ENCODE measurements at regions not wholly inside any gene's neighbourhood (a gene's known extent, or its start where the extent isn't known, plus 50 kb on each side); places are given as distances from the start of the nearest gene placed in this dataset.

- H3K4me1 ChIP-seq (ENCODE audit: control insufficient read depth, insufficient read depth, low read length) = no peaks in the 10 kb centered on the region
- H3K27ac ChIP-seq (ENCODE audit: control insufficient read depth, insufficient read depth) = no peak overlapping the region
- no peak for ATAC-seq
- SMC1A ChIA-PET (ENCODE audit: uncharacterized antibody, unreplicated experiment) = interaction anchor here (0.6 kb wide), 1 partner anchor 10 kb away, joined by 3 read pairs; no protein-coding TSS in a partner anchor
- no peak for FAIRE-seq
- no peaks in the 10 kb centered on the region for H3K36me3 ChIP-seq (ENCODE audit: control insufficient read depth in 2 of 2, insufficient read depth in 2 of 2, low read length in 1 of 2)
- CTCF ChIA-PET = no interaction called here
- no peaks in the 10 kb centered on the region for H3K79me2 ChIP-seq (ENCODE audit: control insufficient read depth, insufficient read depth, low read length)
- TF ChIP-seq NR2F1 (conservative IDR thresholded peaks at IDR 0.05) (no peak), SUZ12 (IDR thresholded peaks at IDR 0.05; ENCODE audit: unreplicated experiment) (no peak)
- TF ChIP-seq, protein P1, sequence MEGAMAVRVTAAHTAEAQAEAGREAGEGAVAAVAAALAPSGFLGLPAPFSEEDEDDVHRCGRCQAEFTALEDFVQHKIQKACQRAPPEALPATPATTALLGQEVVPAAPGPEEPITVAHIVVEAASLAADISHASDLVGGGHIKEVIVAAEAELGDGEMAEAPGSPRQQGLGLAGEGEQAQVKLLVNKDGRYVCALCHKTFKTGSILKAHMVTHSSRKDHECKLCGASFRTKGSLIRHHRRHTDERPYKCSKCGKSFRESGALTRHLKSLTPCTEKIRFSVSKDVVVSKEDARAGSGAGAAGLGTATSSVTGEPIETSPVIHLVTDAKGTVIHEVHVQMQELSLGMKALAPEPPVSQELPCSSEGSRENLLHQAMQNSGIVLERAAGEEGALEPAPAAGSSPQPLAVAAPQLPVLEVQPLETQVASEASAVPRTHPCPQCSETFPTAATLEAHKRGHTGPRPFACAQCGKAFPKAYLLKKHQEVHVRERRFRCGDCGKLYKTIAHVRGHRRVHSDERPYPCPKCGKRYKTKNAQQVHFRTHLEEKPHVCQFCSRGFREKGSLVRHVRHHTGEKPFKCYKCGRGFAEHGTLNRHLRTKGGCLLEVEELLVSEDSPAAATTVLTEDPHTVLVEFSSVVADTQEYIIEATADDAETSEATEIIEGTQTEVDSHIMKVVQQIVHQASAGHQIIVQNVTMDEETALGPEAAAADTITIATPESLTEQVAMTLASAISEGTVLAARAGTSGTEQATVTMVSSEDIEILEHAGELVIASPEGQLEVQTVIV (IDR thresholded peaks at IDR 0.05; ENCODE audit: borderline replicate concordance, partially characterized antibody) = no peak
- no peak overlapping the region for H2AFZ ChIP-seq (ENCODE audit: control insufficient read depth, low read depth, low read length)
- WGBS (ENCODE audit: insufficient coverage, insufficient replicate concordance, low lambda C conversion rate, missing lambda C conversion rate) = 21% methylated on average over 5 of the region's 5 CpGs
- no peaks in the 10 kb centered on the region for H3K27me3 ChIP-seq (replicated peaks in 1 of 2; ENCODE audit: control insufficient read depth in 2 of 2, insufficient read depth in 2 of 2, low read length in 1 of 2)
- no peak overlapping the region for H3K4me2 ChIP-seq (ENCODE audit: control insufficient read depth, insufficient read depth)
- RAD21 ChIA-PET (ENCODE audit: unreplicated experiment) = no interaction called here
- H3K9ac ChIP-seq (ENCODE audit: control insufficient read depth, insufficient read depth, low read length) = no peak overlapping the region
- BruUV-seq (replicated peaks) = no TSS peak
- no peak overlapping the region for H3K4me3 ChIP-seq
- in situ Hi-C loops (cut with MboI) = no loop called here
- no peaks in the 10 kb centered on the region for H3K9me3 ChIP-seq (replicated peaks; ENCODE audit: control insufficient read depth, insufficient read depth, low read length)
- no peak for DNase-seq (ENCODE audit: low read depth, low spot score)
- intact Hi-C loops (cut with micrococcal nuclease; ENCODE audit: unreplicated experiment) = no loop called here
- POLR2A ChIA-PET = no interaction called here
- no peaks in the 10 kb centered on the region for H4K20me1 ChIP-seq (ENCODE audit: control insufficient read depth, insufficient read depth)
These were observed 480.4 kb upstream of the USP24 start for GRCh38 chr1:55695552-55695951.

GRCh38 chr1:55695151-55695550, 480.0 kb upstream of the USP24 start:
- Histone ChIP-seq H3K36me3 (ENCODE audit: control insufficient read depth in 2 of 2, insufficient read depth in 2 of 2, low read length in 1 of 2) (no peaks in the 10 kb centered on the region), H3K27me3 (replicated peaks in 1 of 2; ENCODE audit: control insufficient read depth in 2 of 2, insufficient read depth in 2 of 2, low read length in 1 of 2) (no peaks in the 10 kb centered on the region), H3K9ac (ENCODE audit: control insufficient read depth, insufficient read depth, low read length) (no peak overlapping the region), H3K4me1 (ENCODE audit: control insufficient read depth, insufficient read depth, low read length) (no peaks in the 10 kb centered on the region), H3K9me3 (replicated peaks; ENCODE audit: control insufficient read depth, insufficient read depth, low read length) (no peaks in the 10 kb centered on the region), H3K27ac (ENCODE audit: control insufficient read depth, insufficient read depth) (no peak overlapping the region), H3K79me2 (ENCODE audit: control insufficient read depth, insufficient read depth, low read length) (no peaks in the 10 kb centered on the region), H3K4me3 (no peak overlapping the region), H3K4me2 (ENCODE audit: control insufficient read depth, insufficient read depth) (no peak overlapping the region), H4K20me1 (ENCODE audit: control insufficient read depth, insufficient read depth) (no peaks in the 10 kb centered on the region), H2AFZ (ENCODE audit: control insufficient read depth, low read depth, low read length) (no peak overlapping the region)
- WGBS (ENCODE audit: insufficient coverage, insufficient replicate concordance, low lambda C conversion rate, missing lambda C conversion rate) = 15% methylated on average over 4 of the region's 4 CpGs
- no peak for FAIRE-seq
- ChIA-PET SMC1A (ENCODE audit: uncharacterized antibody, unreplicated experiment) (no interaction called here), RAD21 (ENCODE audit: unreplicated experiment) (no interaction called here), CTCF (no interaction called here), POLR2A (no interaction called here)
- no peak for DNase-seq (ENCODE audit: low read depth, low spot score)
- in situ Hi-C loops (cut with MboI) = no loop called here
- intact Hi-C loops (cut with micrococcal nuclease; ENCODE audit: unreplicated experiment) = no loop called here
- BruUV-seq (replicated peaks) = no TSS peak
- no peak for ATAC-seq
- TF ChIP-seq KDM1A (IDR thresholded peaks at IDR 0.05; ENCODE audit: borderline replicate concordance) (no peak), PAX5 (IDR thresholded peaks at IDR 0.05; ENCODE audit: borderline replicate concordance, low read depth, low read length) (no peak), ZSCAN29 (IDR thresholded peaks at IDR 0.05) (no peak), EGR1 (IDR thresholded peaks at IDR 0.05; ENCODE audit: borderline replicate concordance in 1 of 2, low read depth in 2 of 2, low read length in 2 of 2) (no peak), POU2F2 (IDR thresholded peaks at IDR 0.05; ENCODE audit: borderline replicate concordance, low read depth, low read length) (no peak), TARDBP (IDR thresholded peaks at IDR 0.05; ENCODE audit: borderline replicate concordance) (no peak), BACH1 (IDR thresholded peaks at IDR 0.05; ENCODE audit: borderline replicate concordance) (no peak), CBX3 (IDR thresholded peaks at IDR 0.05; ENCODE audit: borderline replicate concordance, low read depth) (no peak), NR2C1 (IDR thresholded peaks at IDR 0.05) (no peak)
- TF ChIP-seq, protein P2, sequence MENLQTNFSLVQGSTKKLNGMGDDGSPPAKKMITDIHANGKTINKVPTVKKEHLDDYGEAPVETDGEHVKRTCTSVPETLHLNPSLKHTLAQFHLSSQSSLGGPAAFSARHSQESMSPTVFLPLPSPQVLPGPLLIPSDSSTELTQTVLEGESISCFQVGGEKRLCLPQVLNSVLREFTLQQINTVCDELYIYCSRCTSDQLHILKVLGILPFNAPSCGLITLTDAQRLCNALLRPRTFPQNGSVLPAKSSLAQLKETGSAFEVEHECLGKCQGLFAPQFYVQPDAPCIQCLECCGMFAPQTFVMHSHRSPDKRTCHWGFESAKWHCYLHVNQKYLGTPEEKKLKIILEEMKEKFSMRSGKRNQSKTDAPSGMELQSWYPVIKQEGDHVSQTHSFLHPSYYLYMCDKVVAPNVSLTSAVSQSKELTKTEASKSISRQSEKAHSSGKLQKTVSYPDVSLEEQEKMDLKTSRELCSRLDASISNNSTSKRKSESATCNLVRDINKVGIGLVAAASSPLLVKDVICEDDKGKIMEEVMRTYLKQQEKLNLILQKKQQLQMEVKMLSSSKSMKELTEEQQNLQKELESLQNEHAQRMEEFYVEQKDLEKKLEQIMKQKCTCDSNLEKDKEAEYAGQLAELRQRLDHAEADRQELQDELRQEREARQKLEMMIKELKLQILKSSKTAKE (IDR thresholded peaks at IDR 0.05; ENCODE audit: low read depth, poor library complexity, severe bottlenecking) = no peak
- TF ChIP-seq, protein P3, sequence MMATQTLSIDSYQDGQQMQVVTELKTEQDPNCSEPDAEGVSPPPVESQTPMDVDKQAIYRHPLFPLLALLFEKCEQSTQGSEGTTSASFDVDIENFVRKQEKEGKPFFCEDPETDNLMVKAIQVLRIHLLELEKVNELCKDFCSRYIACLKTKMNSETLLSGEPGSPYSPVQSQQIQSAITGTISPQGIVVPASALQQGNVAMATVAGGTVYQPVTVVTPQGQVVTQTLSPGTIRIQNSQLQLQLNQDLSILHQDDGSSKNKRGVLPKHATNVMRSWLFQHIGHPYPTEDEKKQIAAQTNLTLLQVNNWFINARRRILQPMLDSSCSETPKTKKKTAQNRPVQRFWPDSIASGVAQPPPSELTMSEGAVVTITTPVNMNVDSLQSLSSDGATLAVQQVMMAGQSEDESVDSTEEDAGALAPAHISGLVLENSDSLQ (IDR thresholded peaks at IDR 0.05) = no peak
